ENCODE measurements at regions not wholly inside any gene's neighbourhood (a gene's known extent, or its start where the extent isn't known, plus 50 kb on each side); places are given as distances from the start of the nearest gene placed in this dataset.

- TF ChIP-seq CTCF (IDR thresholded peaks at IDR 0.05; ENCODE audit: low read depth, low read length, poor library complexity, severe bottlenecking) (no peak), EZH2phosphoT487 (IDR thresholded peaks at IDR 0.05; ENCODE audit: borderline replicate concordance, low read length) (no peak)
Measured at GRCh38 chr6:11292091-11292490, 59.6 kb upstream of the NEDD9 start.
